Omental fat pad (tissue), 3 donors: ENCODE measurements at regions not wholly inside any gene's neighbourhood (a gene's known extent, or its start where the extent isn't known, plus 50 kb on each side); places are given as distances from the start of the nearest gene placed in this dataset.

ENCODE experiments used
- ATAC-seq: fragments of 150-250 bp; one replicate; pipeline ENCODE4 v1.9.1; 2016; ENCODE audit warnings: mild to moderate bottlenecking, moderate library complexity; ENCODE audit not compliant: low FRiP score
- DNase-seq: peaks from one replicate; pipeline ENCODE4 v3.0.0-alpha.2; 2019; ENCODE audit warnings: low spot score
- CTCF ChIP-seq, 3 donors: fragments of 450-650 bp; IDR thresholded peaks; one replicate each; pipeline ENCODE4 v1.5.1; 2016 to 2017; ENCODE audit warnings: antibody characterized with exemption in 3 of 3, mild to moderate bottlenecking in 3 of 3, moderate library complexity in 2 of 3

GRCh38 chr1:213423041-213423440, 372.0 kb downstream of the RPS6KC1 start:
- TF ChIP-seq CTCF (IDR thresholded peaks at IDR 0.05) = no peak
- no peak for DNase-seq
- no peak for ATAC-seq

GRCh38 chr1:213423605-213424004, 372.6 kb downstream of the RPS6KC1 start:
- TF ChIP-seq CTCF (IDR thresholded peaks at IDR 0.05) = no peak
- ATAC-seq (no peak), DNase-seq (no peak)

- DNase-seq (no peak), ATAC-seq (no peak)
- TF ChIP-seq CTCF (IDR thresholded peaks at IDR 0.05) = no peak
Observed at GRCh38 chr1:213425376-213426030, 374.5 kb downstream of the RPS6KC1 start.

GRCh38 chr1:213429642-213430041, 378.6 kb downstream of the RPS6KC1 start:
- DNase-seq (no peak), ATAC-seq (no peak)
- no peak for TF ChIP-seq CTCF (IDR thresholded peaks at IDR 0.05)

- DNase-seq = no peak
- no peak for TF ChIP-seq CTCF (IDR thresholded peaks at IDR 0.05)
- ATAC-seq = no peak
Observed at GRCh38 chr1:213435715-213436114, 384.7 kb downstream of the RPS6KC1 start.

- no peak for TF ChIP-seq CTCF (IDR thresholded peaks at IDR 0.05)
- DNase-seq (no peak), ATAC-seq (no peak)
Observed at GRCh38 chr1:213438339-213438738, 387.3 kb downstream of the RPS6KC1 start.

- DNase-seq = no peak
- TF ChIP-seq CTCF (IDR thresholded peaks at IDR 0.05) = no peak
- ATAC-seq = no peak
Observed at GRCh38 chr1:213439703-213440102, 388.7 kb downstream of the RPS6KC1 start.
